T1000 (cell line): ENCODE measurements at regions not wholly inside any gene's neighbourhood (a gene's known extent, or its start where the extent isn't known, plus 50 kb on each side); places are given as distances from the start of the nearest gene placed in this dataset.

Experiments
- DNase-seq: peaks from one replicate; lab custom pipeline; 2025; ENCODE audit warnings: mixed read lengths; lab: John Stamatoyannopoulos, UW

DNA sequence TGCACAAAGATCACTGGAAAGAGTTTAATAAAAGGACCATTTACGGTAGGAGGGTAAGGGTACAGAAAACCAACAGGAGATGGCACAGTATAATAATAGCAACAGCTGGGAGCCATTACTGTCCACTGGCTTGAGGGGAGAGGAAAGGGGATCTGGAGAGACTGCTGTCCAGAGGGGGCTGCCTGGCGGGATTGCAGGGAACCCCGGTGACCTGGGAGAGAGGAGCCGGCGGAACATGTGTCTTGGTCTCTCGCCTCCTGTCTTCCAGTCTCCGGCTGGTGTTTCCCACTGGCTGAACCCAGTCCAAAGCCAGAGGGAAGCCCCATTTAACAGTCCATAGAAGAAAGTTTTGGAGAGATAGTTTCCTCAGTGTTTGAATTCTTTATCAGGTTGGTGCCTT lies 57.5 kb upstream of the PODXL start:
- DNase-seq: no peak

DNA sequence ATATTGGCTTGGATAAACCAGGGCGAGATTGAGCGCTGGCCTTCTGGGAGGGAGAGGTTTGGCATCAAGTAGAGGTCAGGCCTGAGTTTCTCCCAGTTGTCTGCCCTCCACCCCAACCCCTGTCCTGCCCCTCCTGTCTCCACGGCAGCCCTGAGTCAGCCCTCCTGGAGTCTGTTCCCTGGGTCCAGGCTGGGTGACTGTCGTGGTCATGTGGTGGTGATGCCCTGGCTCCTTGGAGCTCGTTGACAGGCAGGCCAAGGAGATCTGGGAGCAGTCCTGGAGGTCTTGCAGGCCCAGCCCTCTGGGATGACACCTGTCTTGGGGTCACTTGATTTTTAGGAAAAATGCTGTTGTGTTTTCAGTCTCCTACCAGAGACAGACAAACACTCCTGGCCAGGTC lies 53.6 kb upstream of the PODXL start:
- no peak for DNase-seq

DNA sequence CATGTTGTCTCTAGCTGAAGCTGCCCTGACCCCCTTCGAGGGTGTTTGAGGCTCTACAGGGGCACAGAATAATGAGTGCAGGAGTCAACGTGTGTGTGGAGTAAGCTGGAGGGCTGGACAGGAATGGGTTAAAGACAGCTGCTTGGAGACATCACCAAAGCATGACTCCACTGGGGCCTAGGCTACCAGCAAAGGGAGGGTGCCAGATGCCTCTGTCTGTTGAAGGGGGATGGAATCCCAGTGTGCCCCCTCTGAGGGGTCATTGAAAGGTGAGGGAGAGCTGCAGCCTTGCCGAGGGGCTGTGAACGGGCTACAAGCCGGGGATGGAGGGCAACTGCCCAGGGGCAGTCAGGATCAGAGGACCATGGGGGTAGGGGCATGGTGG lies 51.7 kb upstream of the PODXL start:
- no peak for DNase-seq

DNA sequence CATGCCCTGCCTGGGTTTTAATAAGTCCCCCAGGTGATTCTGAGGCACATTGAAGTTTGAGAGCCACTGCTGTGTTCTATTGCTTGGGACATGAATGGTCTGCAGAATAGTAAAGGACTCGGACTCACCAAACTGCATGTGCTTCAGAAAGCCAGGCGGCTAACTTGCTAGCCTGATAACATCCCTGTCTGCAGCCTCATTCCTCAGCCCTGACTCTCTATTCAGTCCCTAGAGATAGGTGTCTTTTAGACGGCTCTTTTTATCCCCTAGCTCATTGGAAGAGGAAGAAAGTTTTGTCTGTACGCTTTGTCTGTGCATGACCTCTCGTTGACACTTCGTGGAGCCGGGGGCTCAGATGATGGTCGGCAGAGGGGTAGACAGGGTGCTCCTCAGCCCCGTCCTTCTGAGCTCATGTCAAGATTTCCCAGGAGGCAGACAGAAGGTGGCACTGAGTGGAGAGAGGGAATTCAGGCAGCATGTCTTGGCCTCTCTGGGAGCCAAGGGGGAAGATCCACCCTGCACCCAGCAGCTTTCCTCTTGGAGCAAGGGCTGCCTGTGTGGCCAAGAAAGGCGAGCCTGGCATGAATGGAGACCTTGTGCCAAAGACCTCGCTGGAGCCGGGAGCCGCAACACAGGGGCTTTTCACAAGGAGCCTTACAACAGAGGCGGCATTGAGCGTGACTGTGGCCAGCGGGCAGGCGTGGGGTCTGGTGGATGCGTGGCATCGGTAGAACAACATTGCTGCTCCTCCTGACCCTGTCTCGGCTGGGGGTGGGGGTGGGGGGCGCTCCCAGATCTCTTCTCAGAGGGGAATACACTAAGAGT lies 51.1 kb upstream of the PODXL start:
- DNase-seq: no peak

DNA sequence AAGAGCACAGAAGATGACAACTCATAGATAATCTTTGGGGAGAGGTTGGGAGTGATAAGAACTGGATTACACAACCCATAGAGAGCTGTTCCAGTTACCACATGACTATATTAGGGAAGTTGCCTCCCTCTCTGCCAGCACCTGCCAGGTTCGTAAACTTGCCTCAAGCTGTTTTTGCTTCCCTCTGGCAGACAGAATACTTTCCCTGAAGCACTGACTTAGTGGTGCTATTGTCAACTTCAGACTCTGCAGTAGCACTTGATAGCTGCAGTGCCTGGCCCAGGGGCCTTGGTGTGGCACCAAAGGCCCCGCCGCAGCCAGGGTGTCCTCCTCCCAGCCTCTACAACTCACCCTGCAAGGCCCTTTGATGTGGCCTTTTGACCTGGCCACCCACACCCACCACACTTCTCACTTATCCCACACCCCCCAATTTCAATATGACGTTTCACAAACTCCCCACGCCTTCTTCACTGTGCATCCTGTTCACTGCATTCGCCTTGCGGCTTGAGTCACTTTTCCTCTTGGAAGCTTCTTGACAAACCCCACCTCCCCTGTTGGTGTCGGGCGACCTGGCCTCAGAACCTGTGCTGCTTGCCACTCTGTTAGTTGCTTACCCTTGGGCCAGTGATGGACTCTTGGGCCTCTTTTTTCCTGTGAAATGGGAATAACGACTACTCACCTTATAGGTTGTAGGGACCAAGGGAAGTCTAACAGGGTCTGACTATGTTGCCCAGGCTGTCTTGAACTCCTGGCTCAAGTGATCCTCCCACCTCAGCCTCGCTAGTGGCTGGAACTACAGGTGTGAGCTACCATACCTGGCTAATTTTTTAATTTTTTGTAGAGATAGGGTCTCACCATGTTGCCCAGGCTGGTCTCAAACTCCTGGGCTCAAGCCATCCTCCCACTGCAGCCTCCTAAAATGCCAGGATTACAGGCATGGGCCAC lies 50.2 kb upstream of the PODXL start:
- DNase-seq: no peak
